ENCODE measurements at regions not wholly inside any gene's neighbourhood (a gene's known extent, or its start where the extent isn't known, plus 50 kb on each side); places are given as distances from the start of the nearest gene placed in this dataset.

DNA sequence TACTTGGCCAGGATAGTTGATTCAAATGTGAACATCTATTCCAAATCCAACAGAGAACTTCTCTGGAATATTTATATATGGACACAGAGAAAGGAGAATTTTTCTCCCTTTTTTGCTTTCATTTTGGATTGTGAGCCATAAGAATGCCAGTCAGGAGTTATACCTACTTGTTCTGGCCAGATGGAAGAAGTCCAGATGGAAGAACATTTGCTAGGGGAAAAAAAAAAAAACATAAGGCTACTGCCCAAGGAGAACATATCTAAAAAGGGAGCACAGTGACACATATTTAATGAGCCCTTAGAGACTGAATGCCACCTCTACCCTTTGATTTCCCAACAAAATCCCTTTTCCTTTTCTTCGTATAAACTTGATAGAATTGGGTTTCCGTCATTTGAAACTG is 61.7 kb upstream of the PPP2R2B start:
- intact Hi-C loops (cut with DNase I): no loop called here
- H3K4me1 ChIP-seq: no peaks in the 10 kb centered on the region

DNA sequence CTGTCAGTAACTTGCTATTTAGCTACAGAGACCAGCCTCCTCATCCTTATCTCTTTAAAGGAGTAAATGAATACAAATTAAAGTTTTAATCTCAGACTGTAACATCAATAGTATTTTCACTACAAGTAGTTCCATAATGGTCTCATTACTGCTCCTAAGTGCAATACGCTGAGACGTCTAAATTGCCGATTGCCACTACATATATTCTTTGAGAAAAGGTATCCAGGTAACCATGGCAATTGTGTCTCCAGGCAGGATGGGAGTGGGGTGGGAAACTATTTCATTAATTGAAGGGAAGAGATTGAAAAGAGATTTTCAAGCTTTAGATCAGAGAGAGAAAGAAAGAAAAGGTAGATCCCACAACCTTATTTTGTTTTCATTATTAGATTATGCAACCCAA is 65.5 kb upstream of the PPP2R2B start:
- Histone ChIP-seq H3K4me3 (no peak overlapping the region), H3K27ac (no peak overlapping the region), H3K27me3 (no peaks in the 10 kb centered on the region), H3K9me3 (no peaks in the 10 kb centered on the region), H3K36me3 (no peaks in the 10 kb centered on the region), H3K4me1 (no peaks in the 10 kb centered on the region)
- TF ChIP-seq CTCF (IDR thresholded peaks at IDR 0.05): no peak
- ATAC-seq: no peak
- intact Hi-C loops (cut with DNase I): no loop called here
- DNase-seq: no peak

More for the DNA sequence above, 61.7 kb upstream of the PPP2R2B start:
- Histone ChIP-seq H3K27ac (no peak overlapping the region), H3K9me3 (no peaks in the 10 kb centered on the region), H3K27me3 (no peaks in the 10 kb centered on the region), H3K36me3 (no peaks in the 10 kb centered on the region), H3K4me3 (no peak overlapping the region)
- TF ChIP-seq CTCF (IDR thresholded peaks at IDR 0.05): no peak
- DNase-seq: no peak
- ATAC-seq: no peak

GRCh38 chr5:146944764-146945616 is 66.4 kb upstream of the PPP2R2B start:
- DNase-seq: no peak

GRCh38 chr5:146945617-146946084 is 67.1 kb upstream of the PPP2R2B start:
- intact Hi-C loops (cut with DNase I): no loop called here
- TF ChIP-seq CTCF (IDR thresholded peaks at IDR 0.05): no peak
- H3K27ac ChIP-seq: no peak overlapping the region
- no peak for DNase-seq
- ATAC-seq: no peak
- no peak overlapping the region for H3K4me3 ChIP-seq
- H3K27me3 ChIP-seq: no peaks in the 10 kb centered on the region
- no peaks in the 10 kb centered on the region for H3K36me3 ChIP-seq
- H3K9me3 ChIP-seq: no peaks in the 10 kb centered on the region
- H3K4me1 ChIP-seq: no peaks in the 10 kb centered on the region

More at GRCh38 chr5:146944764-146945616, 66.4 kb upstream of the PPP2R2B start:
- intact Hi-C loops (cut with DNase I): no loop called here
- Histone ChIP-seq H3K27ac (no peak overlapping the region), H3K4me1 (no peaks in the 10 kb centered on the region), H3K4me3 (no peak overlapping the region), H3K9me3 (no peaks in the 10 kb centered on the region), H3K36me3 (no peaks in the 10 kb centered on the region), H3K27me3 (no peaks in the 10 kb centered on the region)
- no peak for ATAC-seq
- TF ChIP-seq CTCF (IDR thresholded peaks at IDR 0.05): no peak

GRCh38 chr5:146947181-146947941 is 68.8 kb upstream of the PPP2R2B start:
- Histone ChIP-seq H3K27me3 (no peaks in the 10 kb centered on the region), H3K4me3 (no peak overlapping the region), H3K27ac (no peak overlapping the region), H3K4me1 (no peaks in the 10 kb centered on the region), H3K9me3 (no peaks in the 10 kb centered on the region), H3K36me3 (no peaks in the 10 kb centered on the region)
- no peak for ATAC-seq
- DNase-seq: no peak
- peak; percentile 14 for TF ChIP-seq CTCF (IDR thresholded peaks at IDR 0.05)
- intact Hi-C loops (cut with DNase I): no loop called here

Data from upper lobe of right lung (tissue), 1 donor.